Muscle of back (tissue), 3 donors: ENCODE measurements at regions not wholly inside any gene's neighbourhood (a gene's known extent, or its start where the extent isn't known, plus 50 kb on each side); places are given as distances from the start of the nearest gene placed in this dataset.

Source experiments
- DNase-seq, 3 donors: peaks; one replicate each; pipeline versions ENCODE4 v3.0.0 to v3.0.0-alpha.2; 2013

DNA sequence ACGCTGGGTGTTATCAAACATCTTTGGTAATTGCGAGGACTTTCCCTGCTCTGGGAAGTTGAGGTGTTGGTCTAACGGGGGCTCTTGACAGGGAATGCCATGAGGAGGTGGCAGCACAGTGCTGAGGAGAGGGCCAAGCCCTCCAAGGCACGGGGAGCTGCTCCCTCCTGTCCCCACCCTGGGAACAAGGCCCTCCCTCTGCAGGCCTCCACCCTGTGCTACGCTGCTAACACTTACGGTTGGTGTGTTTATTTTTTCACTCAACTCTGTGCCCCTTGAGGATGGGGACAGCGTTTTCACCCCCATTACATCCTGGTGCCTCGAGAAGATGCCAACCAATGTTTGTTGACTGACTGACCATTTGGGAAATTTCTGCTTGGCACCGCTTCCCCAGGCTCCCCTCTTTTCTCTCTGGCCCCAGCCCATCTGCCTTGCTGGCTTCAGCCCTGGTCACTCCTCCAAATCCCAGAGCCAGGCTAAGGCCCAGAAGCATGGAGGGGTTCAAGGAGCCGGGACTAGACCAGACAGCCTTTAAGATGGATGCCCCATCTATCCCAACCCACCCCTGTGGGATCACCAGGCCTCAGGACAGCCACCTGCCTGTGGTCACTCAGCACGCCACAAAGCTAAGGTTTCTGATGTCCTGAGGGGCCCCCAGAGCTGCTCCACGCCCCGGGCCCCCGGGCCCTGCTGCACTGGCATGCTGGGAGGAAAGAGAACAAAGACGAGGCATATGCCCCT, 125.7 kb downstream of the BARX1 start:
- DNase-seq = no peak

DNA sequence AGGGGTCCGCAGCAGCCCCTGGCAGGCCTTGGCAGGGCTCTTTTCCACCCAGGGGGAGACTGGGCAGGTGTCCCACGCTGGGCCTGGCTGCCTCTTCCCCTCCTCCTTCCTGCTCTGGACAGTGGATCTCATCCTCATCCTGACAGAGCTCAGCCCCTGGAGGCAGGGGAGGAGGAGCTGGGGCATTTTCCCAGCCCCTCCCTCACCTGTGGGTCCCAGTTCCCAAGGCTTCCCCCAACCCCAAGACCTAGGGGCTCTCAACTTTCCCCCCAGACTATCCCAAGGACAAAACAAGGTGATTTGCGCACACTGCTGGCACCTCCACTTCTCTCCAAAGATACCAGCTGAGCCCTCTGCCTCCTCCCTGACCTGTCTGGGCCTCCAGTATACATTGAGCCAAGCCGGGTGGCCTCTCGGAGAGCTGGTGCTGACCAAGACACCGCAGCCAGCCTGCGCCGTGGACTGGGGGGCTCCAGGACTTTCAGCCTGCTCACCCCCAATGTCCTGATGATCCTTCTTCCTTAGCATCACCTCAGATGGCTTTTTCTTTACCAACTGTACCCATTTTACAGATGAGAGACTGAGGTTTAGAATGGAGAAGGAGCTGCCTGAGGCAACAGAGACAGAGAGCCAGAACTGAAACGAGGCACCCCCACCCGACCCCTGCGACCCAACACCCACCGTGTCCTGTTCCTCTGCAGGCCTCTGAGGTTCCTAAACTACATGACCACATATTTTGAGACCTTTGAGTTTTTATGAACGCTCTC, 126.6 kb downstream of the BARX1 start:
- DNase-seq = no peak

GRCh38 chr9:93827545-93828330, 127.4 kb downstream of the BARX1 start:
- peak; percentile 27 to 81 (median 55) for DNase-seq

- DNase-seq = no peak
Measured at GRCh38 chr9:93826905-93827544, 128.1 kb downstream of the BARX1 start.

GRCh38 chr9:93826209-93826608, 128.9 kb downstream of the BARX1 start:
- DNase-seq = no peak

- no peak for DNase-seq
Measured at GRCh38 chr9:93825348-93826115, 129.6 kb downstream of the BARX1 start.

DNA sequence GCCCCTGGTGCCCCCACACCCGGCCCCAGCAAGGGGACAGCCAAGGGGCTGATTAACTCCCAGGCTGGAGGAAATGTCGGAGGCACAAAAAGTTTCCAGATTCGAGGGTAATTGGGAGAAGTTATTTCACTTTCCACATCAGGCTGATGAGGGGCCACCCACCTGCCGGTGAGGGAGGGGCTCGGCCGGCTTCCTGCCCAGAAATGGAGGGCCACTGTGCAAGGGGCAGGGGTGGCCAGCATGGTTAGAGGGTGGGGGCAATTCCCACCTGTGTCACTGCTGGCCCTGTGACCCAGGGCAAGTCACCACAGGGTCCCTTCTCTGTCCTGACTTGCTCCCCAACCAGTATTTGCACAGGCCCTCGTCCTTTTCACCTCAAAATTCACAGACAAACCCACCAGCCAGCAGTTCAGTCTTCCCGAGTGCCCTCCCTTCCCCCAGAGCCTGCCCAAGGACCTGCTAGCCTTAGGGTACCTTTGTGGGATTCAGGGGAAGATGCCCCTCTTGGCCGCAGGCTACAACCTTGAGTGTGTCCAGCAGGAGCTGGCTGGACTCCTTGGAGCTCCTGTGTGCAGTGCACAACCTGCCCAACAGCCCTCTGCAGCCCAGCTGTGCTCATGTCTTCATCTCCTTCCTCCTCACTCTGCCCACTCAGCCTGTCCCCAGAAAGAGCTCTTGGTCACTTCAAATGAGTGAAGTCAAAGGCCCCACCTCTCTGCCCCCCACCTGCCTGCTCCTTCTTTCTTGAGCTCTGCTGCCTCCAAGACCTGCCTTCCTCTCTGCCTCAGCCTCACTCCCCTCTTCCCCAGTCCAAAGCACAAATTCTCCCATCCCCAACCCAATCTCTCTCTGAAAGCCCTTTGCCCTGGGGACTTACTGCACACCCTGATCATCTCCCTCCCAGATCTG, 130.5 kb downstream of the BARX1 start:
- DNase-seq = no peak

DNA sequence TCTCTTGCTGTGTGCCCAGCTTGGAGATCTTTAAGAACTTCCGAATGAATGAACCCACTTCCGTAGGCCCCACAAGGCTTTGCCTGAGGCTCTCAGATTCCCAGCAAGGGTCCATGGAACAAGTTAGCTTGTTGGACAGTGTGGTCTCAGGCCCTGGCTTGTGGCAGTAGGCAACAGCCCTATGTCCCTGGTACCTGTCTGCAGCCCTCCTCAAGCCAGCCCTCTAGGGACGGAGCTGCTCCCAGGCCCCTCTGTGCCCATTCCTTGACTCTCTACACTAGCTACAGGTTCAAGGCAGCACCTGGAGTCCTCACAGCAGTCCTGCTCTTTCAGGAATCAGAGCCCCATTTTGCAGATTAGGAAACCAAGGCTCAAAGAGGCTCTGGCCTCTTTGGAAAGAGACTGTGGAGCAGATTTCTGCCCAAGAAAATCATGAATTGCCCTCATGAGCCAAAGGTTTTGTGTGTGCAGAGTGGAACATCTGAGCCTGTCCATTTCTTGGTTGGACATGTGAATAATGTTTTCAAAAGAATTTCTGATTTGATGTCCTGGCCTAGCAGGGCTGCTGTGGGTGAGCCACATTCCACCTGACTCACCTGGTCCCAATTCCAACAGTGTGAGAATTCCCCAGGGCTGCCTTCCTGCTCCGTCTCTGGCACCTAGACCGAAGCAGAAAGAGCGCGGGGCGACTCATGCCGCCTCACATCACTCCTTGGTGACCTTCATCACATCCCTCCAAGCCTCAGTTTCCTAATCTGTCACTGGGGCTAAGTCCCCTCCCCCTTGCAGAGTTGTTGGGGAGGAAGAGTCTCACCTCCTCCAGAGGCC, 131.7 kb downstream of the BARX1 start:
- DNase-seq = no peak

GRCh38 chr9:93822229-93822628, 132.9 kb downstream of the BARX1 start:
- DNase-seq = no peak

- no peak for DNase-seq
Measured at GRCh38 chr9:93821307-93821703, 133.8 kb downstream of the BARX1 start.

GRCh38 chr9:93820667-93821306, 134.4 kb downstream of the BARX1 start:
- peak in 1 of 3 donors; percentile 18 for DNase-seq

DNA sequence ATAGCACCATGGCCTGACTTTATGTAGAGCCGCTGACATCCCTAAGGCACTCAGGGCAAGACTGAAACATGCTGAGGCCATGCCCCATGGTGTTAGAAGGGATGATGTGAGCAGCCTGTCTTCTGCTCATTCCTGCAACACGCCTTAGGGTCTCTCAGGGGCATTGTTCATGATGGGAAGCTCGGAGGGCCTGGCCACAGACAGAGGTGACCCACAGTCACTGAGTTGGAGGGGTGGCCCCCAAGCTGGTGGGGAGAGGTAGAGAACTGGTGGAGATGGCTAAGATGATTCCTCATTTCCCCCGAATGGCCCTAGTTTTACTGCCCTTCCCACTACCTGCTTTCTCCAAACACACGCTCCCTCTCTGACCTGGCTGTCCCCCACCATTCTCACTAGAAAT, 135.2 kb downstream of the BARX1 start:
- DNase-seq = no peak

DNA sequence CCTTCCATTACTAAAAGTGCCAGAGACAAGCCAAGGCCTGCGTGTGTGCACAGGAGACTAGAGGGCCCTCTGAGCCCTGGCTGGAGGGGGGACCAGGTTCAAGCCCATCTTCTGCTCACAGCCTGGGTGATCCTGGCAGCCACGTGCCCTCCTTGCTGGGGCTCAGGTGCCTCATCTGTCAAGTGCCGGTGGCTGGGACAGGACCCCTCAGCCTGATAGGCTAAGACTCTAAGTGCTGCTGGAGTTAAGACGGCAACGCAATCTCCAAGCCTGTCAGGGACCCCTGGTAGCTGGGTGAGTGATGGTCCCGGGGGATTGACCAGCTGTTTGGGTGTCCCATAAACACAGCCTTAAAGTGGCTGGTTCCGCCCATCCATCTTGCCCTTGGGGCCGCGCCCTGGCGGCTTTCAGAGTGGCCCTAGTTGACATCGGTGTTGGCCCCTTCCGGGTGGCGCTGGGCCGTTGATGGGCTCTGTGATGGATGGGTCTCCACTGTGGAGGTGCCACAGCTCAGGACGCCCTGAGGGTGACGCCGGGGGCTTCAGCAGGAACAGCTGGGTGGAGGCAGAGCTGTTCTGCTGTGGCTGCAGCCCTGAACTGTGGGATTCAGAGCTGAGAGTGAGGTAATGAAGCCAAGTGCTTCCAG, 136.2 kb downstream of the BARX1 start:
- no peak for DNase-seq

DNA sequence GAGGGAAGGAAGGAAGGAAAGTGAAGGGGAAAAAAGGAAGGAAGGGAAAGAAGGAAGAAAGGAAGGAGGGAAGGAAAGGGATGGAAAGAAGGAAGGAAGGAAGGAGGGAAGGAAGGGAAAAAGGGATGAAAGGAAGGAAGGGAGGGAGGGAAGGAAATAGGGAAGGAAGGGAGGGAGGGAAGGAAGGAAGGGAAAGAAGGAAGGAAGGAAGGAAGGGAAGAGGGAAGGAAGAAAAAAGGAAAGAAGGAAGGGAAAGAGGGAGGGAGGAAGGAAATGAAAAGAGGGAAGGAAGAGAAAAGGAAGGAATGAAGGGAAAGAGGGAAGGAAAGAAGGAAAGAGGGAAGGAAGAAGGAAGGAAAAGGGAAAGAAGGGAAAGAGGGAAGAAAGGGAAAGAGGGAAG, 136.9 kb downstream of the BARX1 start:
- no peak for DNase-seq

GRCh38 chr9:93815677-93816076, 139.5 kb downstream of the BARX1 start:
- no peak for DNase-seq

- no peak for DNase-seq
Measured at GRCh38 chr9:93815135-93815534, 140.0 kb downstream of the BARX1 start.

DNA sequence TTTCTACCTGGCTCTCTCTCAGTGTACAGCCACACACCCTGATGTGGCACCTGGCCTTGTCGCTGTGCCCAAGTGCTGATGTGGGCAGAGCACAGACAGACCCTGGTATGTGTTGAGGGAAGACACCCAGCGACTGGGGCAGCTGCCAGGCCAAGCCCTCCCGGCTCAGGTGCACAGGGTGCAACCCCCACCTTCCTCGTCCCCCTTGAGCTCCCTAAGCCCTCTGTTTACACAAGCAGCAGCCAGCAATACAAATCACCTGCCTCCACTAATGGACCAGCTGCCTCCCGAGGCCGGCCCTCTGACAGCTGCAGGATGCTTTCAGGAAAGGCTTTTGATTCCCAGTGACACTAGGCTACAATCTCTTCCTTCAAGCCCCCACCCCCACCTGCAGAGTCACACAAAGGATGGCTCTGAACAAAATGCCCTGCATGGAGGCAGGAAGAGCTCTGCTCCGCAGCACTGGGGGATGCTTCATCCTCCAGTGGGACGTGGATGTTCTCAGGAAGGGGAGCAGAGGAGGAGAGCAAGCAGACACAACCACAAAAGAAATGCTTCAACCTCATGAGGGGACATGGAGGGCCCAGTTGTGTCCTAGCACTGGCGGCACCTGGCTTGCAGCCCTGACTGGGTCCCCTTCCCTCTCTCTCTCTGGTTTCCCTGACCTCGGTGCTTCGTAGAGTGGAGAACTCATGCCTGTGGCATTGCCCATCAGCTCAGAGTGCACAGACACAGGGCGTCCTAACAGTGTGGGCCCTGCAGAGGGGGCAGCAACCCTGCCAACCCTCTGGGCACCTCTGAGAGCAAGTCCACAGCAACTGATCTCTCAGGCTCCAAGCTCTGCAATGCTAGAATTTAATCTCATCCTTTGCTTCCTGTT, 140.8 kb downstream of the BARX1 start:
- no peak for DNase-seq
